ENCODE measurements at regions not wholly inside any gene's neighbourhood (a gene's known extent, or its start where the extent isn't known, plus 50 kb on each side); places are given as distances from the start of the nearest gene placed in this dataset.
"Not testable (repeated sequence)": the region's sequence is repeated elsewhere in the genome, so short reads cannot be mapped to it uniquely, and the experiment has no call there.

- TF ChIP-seq CTCF, POLR2A (IDR thresholded peaks at IDR 0.05): not testable (repeated sequence)
These were observed 55.4 kb upstream of the IGFBP5 start for GRCh38 chr2:216750750-216751149.

All from prostate gland (tissue), 2 donors.